Fibroblast of pulmonary artery (primary cell): ENCODE measurements at regions not wholly inside any gene's neighbourhood (a gene's known extent, or its start where the extent isn't known, plus 50 kb on each side); places are given as distances from the start of the nearest gene placed in this dataset.

Experiments
- DNase-seq: peaks from one replicate; pipeline ENCODE4 v3.0.0-alpha.2; 2010; ENCODE audit warnings: low read depth
- H3K4me3 ChIP-seq: replicated peaks from 2 replicates; pipeline ENCODE4 v1.5.1; 2011; ENCODE audit warnings: low read depth, mild to moderate bottlenecking, control low read depth, low read length, moderate library complexity
- CTCF ChIP-seq: IDR thresholded peaks from 2 replicates; pipeline ENCODE4 v1.5.1; 2011; ENCODE audit warnings: mild to moderate bottlenecking, control low read depth, low read length, inconsistent platforms; ENCODE audit errors: missing control alignments

GRCh38 chr4:19993242-19993641 lies 258.5 kb upstream of the SLIT2 start:
- no peak for TF ChIP-seq CTCF
- peak; percentile 59 for DNase-seq
- no peak overlapping the region for H3K4me3 ChIP-seq

GRCh38 chr4:19992471-19993093 lies 259.1 kb upstream of the SLIT2 start:
- DNase-seq, result no peak
- H3K4me3 ChIP-seq, result no peak overlapping the region
- no peak for TF ChIP-seq CTCF

- no peak for TF ChIP-seq CTCF
- peak; percentile 75 for DNase-seq
- no peak overlapping the region for H3K4me3 ChIP-seq
Measured at GRCh38 chr4:19987746-19988145, 264.0 kb upstream of the SLIT2 start.

- DNase-seq, result peak; percentile 98
- TF ChIP-seq CTCF, result no peak
- H3K4me3 ChIP-seq, result no peak overlapping the region
Measured at GRCh38 chr4:19983072-19983471, 268.6 kb upstream of the SLIT2 start.

- no peak for TF ChIP-seq CTCF
- peak; percentile 68 for DNase-seq
- H3K4me3 ChIP-seq, result no peak overlapping the region
Measured at GRCh38 chr4:19982556-19982955, 269.1 kb upstream of the SLIT2 start.

GRCh38 chr4:19971829-19972228 lies 279.9 kb upstream of the SLIT2 start:
- DNase-seq, result peak; percentile 43
- H3K4me3 ChIP-seq, result no peak overlapping the region
- no peak for TF ChIP-seq CTCF

GRCh38 chr4:19969492-19969891 lies 282.2 kb upstream of the SLIT2 start:
- H3K4me3 ChIP-seq, result no peak overlapping the region
- peak; percentile 17 for TF ChIP-seq CTCF
- DNase-seq, result no peak
